AG04449 (cell line): ENCODE measurements at regions not wholly inside any gene's neighbourhood (a gene's known extent, or its start where the extent isn't known, plus 50 kb on each side); places are given as distances from the start of the nearest gene placed in this dataset.
"Not testable (repeated sequence)": the region's sequence is repeated elsewhere in the genome, so short reads cannot be mapped to it uniquely, and the experiment has no call there.

Experiments used
- CTCF ChIA-PET: fragments of 350-600 bp; formaldehyde crosslinking; extraction: SDS; loops from one replicate; lab custom pipeline; 2021; ENCODE audit warnings: antibody characterized with exemption; lab: Yijun Ruan, JAX
- POLR2A ChIA-PET: fragments of 400-600, 350-600 bp; formaldehyde crosslinking; extraction: SDS; loops from one replicate; lab custom pipeline; 2020; ENCODE audit warnings: antibody characterized with exemption, inconsistent platforms; lab: Yijun Ruan, JAX
- DNase-seq: peaks from one replicate; pipeline ENCODE4 v3.0.0-alpha.2; 2010; ENCODE audit warnings: low read depth, low spot score
- H3K4me3 ChIP-seq: 2 replicates; pipeline ENCODE4 v1.5.1; 2011; ENCODE audit warnings: low read depth, mild to moderate bottlenecking, control low read depth, low read length
- CTCF ChIP-seq: IDR thresholded peaks from one replicate; pipeline ENCODE4 v1.5.1; 2011; ENCODE audit warnings: mild to moderate bottlenecking, moderate library complexity, low read length, control low read depth, inconsistent platforms; ENCODE audit not compliant: insufficient read depth; ENCODE audit errors: missing control alignments

GRCh38 chr14:105952826-105953225 is 426.4 kb downstream of the TMEM121 start:
- no peak overlapping the region for H3K4me3 ChIP-seq
- no peak for TF ChIP-seq CTCF
- no peak for DNase-seq
- ChIA-PET CTCF (no interaction called here), POLR2A (no interaction called here)

- POLR2A ChIA-PET, CTCF ChIA-PET, H3K4me3 ChIP-seq, DNase-seq: not testable (repeated sequence)
Measured at GRCh38 chr14:105961625-105962024, 435.2 kb downstream of the TMEM121 start.

GRCh38 chr14:105962532-105962931 is 436.1 kb downstream of the TMEM121 start:
- ChIA-PET CTCF (no interaction called here), POLR2A (no interaction called here)
- no peak for DNase-seq
- no peak for TF ChIP-seq CTCF
- H3K4me3 ChIP-seq, result no peak overlapping the region

GRCh38 chr14:105968291-105968690 is 441.9 kb downstream of the TMEM121 start:
- DNase-seq, result no peak
- no peak overlapping the region for H3K4me3 ChIP-seq
- TF ChIP-seq CTCF, result no peak
- ChIA-PET POLR2A (no interaction called here), CTCF (no interaction called here)

GRCh38 chr14:105969026-105969425 is 442.6 kb downstream of the TMEM121 start:
- DNase-seq, CTCF ChIA-PET, POLR2A ChIA-PET, H3K4me3 ChIP-seq: not testable (repeated sequence)

GRCh38 chr14:105970821-105971220 is 444.4 kb downstream of the TMEM121 start:
- CTCF ChIA-PET, DNase-seq, H3K4me3 ChIP-seq, POLR2A ChIA-PET: not testable (repeated sequence)

GRCh38 chr14:105971593-105972500 is 445.5 kb downstream of the TMEM121 start:
- ChIA-PET POLR2A (no interaction called here), CTCF (no interaction called here)
- no peak overlapping the region for H3K4me3 ChIP-seq
- no peak for TF ChIP-seq CTCF
- no peak for DNase-seq

- POLR2A ChIA-PET, result no interaction called here
- CTCF ChIA-PET, result no interaction called here
- no peak for DNase-seq
- no peak for TF ChIP-seq CTCF
- no peak overlapping the region for H3K4me3 ChIP-seq
Measured at GRCh38 chr14:105974902-105975301, 448.5 kb downstream of the TMEM121 start.
